Neural cell (in vitro differentiated cells): ENCODE measurements at regions not wholly inside any gene's neighbourhood (a gene's known extent, or its start where the extent isn't known, plus 50 kb on each side); places are given as distances from the start of the nearest gene placed in this dataset.

Experiments
- H2AFZ ChIP-seq: fragments of 200-600, 300-800 bp; sonication (generic), shearing (Covaris generic); 2 replicates; pipeline ENCODE4 v1.6.0; 2014; ENCODE audit warnings: low read depth, mild to moderate bottlenecking, antibody characterized with exemption, low read length, moderate library complexity
- H3F3A ChIP-seq: fragments of 200-600 bp; shearing (Covaris generic); 2 replicates; pipeline ENCODE4 v1.6.1; 2016; ENCODE audit warnings: mild to moderate bottlenecking, moderate library complexity, mixed read lengths, antibody characterized with exemption, low read length; ENCODE audit not compliant: insufficient read depth, poor library complexity, severe bottlenecking
- H3K27ac ChIP-seq: fragments of 200-600, 300-800 bp; sonication (generic), shearing (Covaris generic); 2 replicates; pipeline ENCODE4 v1.5.1; 2014; ENCODE audit warnings: mild to moderate bottlenecking, low read length, moderate library complexity
- H3K27me3 ChIP-seq: fragments of 300-800, 200-600 bp; sonication (generic), shearing (Covaris generic); 2 replicates; pipeline ENCODE4 v1.6.0; 2014; ENCODE audit warnings: mild to moderate bottlenecking, low read depth, low read length, moderate library complexity; ENCODE audit not compliant: insufficient read depth
- H3K36me3 ChIP-seq: fragments of 300-800, 200-600 bp; sonication (generic), shearing (Covaris generic); 2 replicates; pipeline ENCODE4 v1.5.1; 2014; ENCODE audit warnings: mild to moderate bottlenecking, antibody characterized with exemption, low read length, moderate library complexity; ENCODE audit not compliant: insufficient read depth
- H3K4me2 ChIP-seq: fragments of 300-800, 200-600 bp; sonication (generic), shearing (Covaris generic); 2 replicates; pipeline ENCODE4 v1.6.0; 2014; ENCODE audit warnings: mild to moderate bottlenecking, low read length
- H3K4me3 ChIP-seq: fragments of 300-800, 200-600 bp; sonication (generic), shearing (Covaris generic); 2 replicates; pipeline ENCODE4 v1.5.1; 2014; ENCODE audit warnings: mild to moderate bottlenecking, low read length, moderate library complexity
- H3K79me2 ChIP-seq: fragments of 200-600 bp; shearing (Covaris generic); replicated peaks from 2 replicates; pipeline ENCODE4 v1.6.0; 2014; ENCODE audit warnings: mild to moderate bottlenecking, low read length, moderate library complexity; ENCODE audit not compliant: insufficient read depth
- H3K9ac ChIP-seq: fragments of 300-800, 200-600 bp; sonication (generic), shearing (Covaris generic); 2 replicates; pipeline ENCODE4 v1.6.1; 2016; ENCODE audit warnings: mild to moderate bottlenecking, low read length, mixed read lengths
- H3K9me2 ChIP-seq: fragments of 200-600 bp; shearing (Covaris generic); 2 replicates; pipeline ENCODE4 v1.6.1; 2016; ENCODE audit warnings: mild to moderate bottlenecking, low read length, mixed read lengths; ENCODE audit not compliant: insufficient read depth
- H3K9me3 ChIP-seq: fragments of 200-600, 300-800 bp; sonication (generic), shearing (Covaris generic); 2 replicates; pipeline ENCODE4 v1.6.1; 2016; ENCODE audit warnings: mild to moderate bottlenecking, mixed run types, low read length, moderate library complexity, mixed read lengths
- H4K20me1 ChIP-seq: fragments of 200-600 bp; shearing (Covaris generic); 2 replicates; pipeline ENCODE4 v1.6.1; 2016; ENCODE audit warnings: mild to moderate bottlenecking, mixed run types; ENCODE audit not compliant: insufficient read depth
- CTCF ChIP-seq: fragments of 450-650 bp; IDR thresholded peaks from 2 replicates; pipeline ENCODE4 v1.5.1; 2014; ENCODE audit warnings: antibody characterized with exemption, mild to moderate bottlenecking, moderate library complexity; ENCODE audit not compliant: poor library complexity, severe bottlenecking
- EP300 ChIP-seq: fragments of 450-650 bp; conservative IDR thresholded peaks from 2 replicates; pipeline ENCODE4 v1.6.1; 2014; ENCODE audit warnings: antibody characterized with exemption, mild to moderate bottlenecking, moderate library complexity; ENCODE audit not compliant: poor library complexity, severe bottlenecking
- EZH2 ChIP-seq: fragments of 200-600, 300-800 bp; shearing (Covaris generic), sonication (generic); IDR thresholded peaks from 2 replicates; pipeline ENCODE4 v1.6.1; 2014; ENCODE audit warnings: antibody characterized with exemption, low read length, borderline replicate concordance, mild to moderate bottlenecking; ENCODE audit not compliant: insufficient read depth, poor library complexity, severe bottlenecking
- MXI1 ChIP-seq: fragments of 450-650 bp; conservative IDR thresholded peaks from 2 replicates; pipeline ENCODE4 v1.6.1; 2014; ENCODE audit warnings: antibody characterized with exemption, mild to moderate bottlenecking; ENCODE audit not compliant: poor library complexity, severe bottlenecking
- POLR2AphosphoS5 ChIP-seq: IDR thresholded peaks from 2 replicates; pipeline ENCODE4 v1.6.1; 2012
- RAD21 ChIP-seq: fragments of 450-650 bp; conservative IDR thresholded peaks from 2 replicates; pipeline ENCODE4 v1.6.1; 2014; ENCODE audit warnings: antibody characterized with exemption, mild to moderate bottlenecking, moderate library complexity
- REST ChIP-seq: IDR thresholded peaks from 2 replicates; pipeline ENCODE4 v1.6.1; 2012; ENCODE audit warnings: borderline replicate concordance
- SMC3 ChIP-seq: fragments of 450-650 bp; conservative IDR thresholded peaks from 2 replicates; pipeline ENCODE4 v1.6.1; 2014; ENCODE audit warnings: antibody characterized with exemption, mild to moderate bottlenecking, moderate library complexity; ENCODE audit not compliant: poor library complexity
- TAF1 ChIP-seq: IDR thresholded peaks from 2 replicates; pipeline ENCODE4 v1.6.1; 2012; ENCODE audit warnings: low read depth

GRCh38 chr1:243933495-243933894, 83.5 kb upstream of the AKT3 start:
- no peaks in the 10 kb centered on the region for H3F3A ChIP-seq
- no peaks in the 10 kb centered on the region for H3K36me3 ChIP-seq
- no peaks in the 10 kb centered on the region for H3K9me3 ChIP-seq
- H3K27me3 ChIP-seq = no peaks in the 10 kb centered on the region
- H3K9ac ChIP-seq = no peak overlapping the region
- no peaks in the 10 kb centered on the region for H4K20me1 ChIP-seq
- H3K79me2 ChIP-seq = no peaks in the 10 kb centered on the region
- no peak overlapping the region for H2AFZ ChIP-seq
- H3K27ac ChIP-seq = no peak overlapping the region
- no peak overlapping the region for H3K4me3 ChIP-seq
- H3K9me2 ChIP-seq = no peaks in the 10 kb centered on the region
- no peak overlapping the region for H3K4me2 ChIP-seq
- TF ChIP-seq REST (no peak), EZH2 (no peak), POLR2AphosphoS5 (no peak), CTCF (no peak), SMC3 (no peak), MXI1 (no peak), RAD21 (no peak), EP300 (no peak), TAF1 (no peak)

DNA sequence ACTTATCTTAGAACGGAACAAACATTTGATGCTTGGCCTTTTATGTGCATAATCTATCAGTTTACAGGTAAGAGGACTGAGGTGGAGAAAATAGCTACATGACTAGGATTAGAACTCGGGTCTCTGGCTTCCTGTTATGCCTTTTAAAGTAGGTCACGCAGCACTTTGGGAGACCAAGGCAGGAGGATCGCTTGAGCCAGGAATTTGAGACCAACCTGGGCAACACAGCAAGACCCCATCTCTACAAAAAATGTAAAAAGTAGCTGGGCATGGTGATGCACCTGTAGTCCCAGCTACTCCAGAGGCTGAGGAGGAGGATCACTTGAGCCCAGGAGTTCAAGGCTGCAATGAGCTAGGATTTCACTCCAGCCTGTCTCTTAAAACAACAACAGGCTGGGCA, 81.9 kb upstream of the AKT3 start:
- no peaks in the 10 kb centered on the region for H3K9me2 ChIP-seq
- H3F3A ChIP-seq = no peaks in the 10 kb centered on the region
- TF ChIP-seq SMC3 (no peak), REST (no peak), CTCF (no peak), RAD21 (no peak), POLR2AphosphoS5 (no peak), TAF1 (no peak), MXI1 (no peak), EP300 (no peak), EZH2 (no peak)

More for the DNA sequence above, 81.9 kb upstream of the AKT3 start:
- H3K27me3 ChIP-seq = no peaks in the 10 kb centered on the region
- H3K79me2 ChIP-seq = no peaks in the 10 kb centered on the region
- no peaks in the 10 kb centered on the region for H3K9me3 ChIP-seq
- H3K27ac ChIP-seq = no peak overlapping the region
- H4K20me1 ChIP-seq = no peaks in the 10 kb centered on the region
- no peak overlapping the region for H3K9ac ChIP-seq
- H2AFZ ChIP-seq = no peak overlapping the region
- H3K4me2 ChIP-seq = no peak overlapping the region
- no peak overlapping the region for H3K4me3 ChIP-seq
- no peaks in the 10 kb centered on the region for H3K36me3 ChIP-seq
